WERI-Rb-1 (cell line): ENCODE measurements at regions not wholly inside any gene's neighbourhood (a gene's known extent, or its start where the extent isn't known, plus 50 kb on each side); places are given as distances from the start of the nearest gene placed in this dataset.

Experiments
- DNase-seq: peaks from one replicate; pipeline ENCODE4 v3.0.0-alpha.2; 2020
- H3K27ac ChIP-seq: fragments of 250-450 bp; sonication (Bioruptor Pico); 2 replicates; pipeline ENCODE4 v1.5.1; 2020; ENCODE audit warnings: mild to moderate bottlenecking, moderate library complexity
- H3K27me3 ChIP-seq: fragments of 250-450 bp; sonication (Bioruptor Pico); 2 replicates; pipeline ENCODE4 v1.5.1; 2021; ENCODE audit warnings: mild to moderate bottlenecking, low read depth, moderate library complexity; ENCODE audit not compliant: insufficient read depth, severe bottlenecking
- H3K36me3 ChIP-seq: fragments of 250-450 bp; sonication (Bioruptor Pico); 2 replicates; pipeline ENCODE4 v1.5.1; 2020; ENCODE audit warnings: mild to moderate bottlenecking, moderate library complexity
- H3K4me3 ChIP-seq: 2 replicates; pipeline ENCODE4 v1.5.1; 2011; ENCODE audit warnings: low read depth, mild to moderate bottlenecking, control low read depth, low read length
- H3K9me3 ChIP-seq: fragments of 250-450 bp; sonication (Bioruptor Pico); 2 replicates; pipeline ENCODE4 v1.5.1; 2021; ENCODE audit warnings: mild to moderate bottlenecking, moderate library complexity; ENCODE audit not compliant: severe bottlenecking
- CTCF ChIP-seq: IDR thresholded peaks from 2 replicates; pipeline ENCODE4 v1.5.1; 2011; ENCODE audit warnings: low read depth, mild to moderate bottlenecking, control low read depth, inconsistent platforms, low read length

GRCh38 chr3:150135287-150135721 lies 164.6 kb upstream of the PFN2 start:
- H3K4me3 ChIP-seq: no peak overlapping the region
- H3K27me3 ChIP-seq: no peaks in the 10 kb centered on the region
- H3K9me3 ChIP-seq: no peaks in the 10 kb centered on the region
- DNase-seq: no peak
- TF ChIP-seq CTCF: no peak
- no peaks in the 10 kb centered on the region for H3K36me3 ChIP-seq
- H3K27ac ChIP-seq: no peak overlapping the region

GRCh38 chr3:150133293-150133692 lies 162.6 kb upstream of the PFN2 start:
- Histone ChIP-seq H3K4me3 (no peak overlapping the region), H3K9me3 (no peaks in the 10 kb centered on the region), H3K27me3 (no peaks in the 10 kb centered on the region), H3K36me3 (no peaks in the 10 kb centered on the region), H3K27ac (no peak overlapping the region)
- DNase-seq: no peak
- TF ChIP-seq CTCF: no peak

DNA sequence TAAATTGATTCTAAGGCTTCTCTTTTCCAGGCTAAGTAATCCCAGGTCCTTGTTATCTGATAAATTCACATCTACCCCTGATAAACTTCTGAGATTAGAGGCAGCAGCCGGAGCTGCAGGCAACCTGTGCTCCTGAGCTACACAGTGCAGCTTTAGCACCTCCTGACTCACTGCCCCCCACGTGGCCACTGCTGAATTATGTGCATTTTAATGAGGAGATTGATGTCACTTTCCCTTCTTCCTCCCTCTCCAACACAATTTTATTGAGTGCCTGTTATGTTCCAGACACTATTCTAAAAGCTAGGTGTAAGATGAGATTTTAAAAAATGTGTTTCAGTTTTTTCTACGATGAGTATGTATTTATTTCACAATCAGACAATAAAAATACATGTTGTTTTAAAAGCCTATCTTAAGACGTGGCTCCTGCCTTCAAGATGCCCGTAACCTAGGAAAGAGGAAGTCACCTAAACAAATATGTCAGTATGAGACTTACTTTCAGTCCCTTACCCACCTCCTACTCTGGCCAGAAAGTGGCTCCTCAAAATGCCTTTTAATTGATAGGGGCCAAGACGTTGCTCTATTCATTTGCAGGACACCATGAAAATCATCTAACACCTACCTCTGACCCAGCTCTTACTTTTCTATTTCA lies 161.5 kb upstream of the PFN2 start:
- Histone ChIP-seq H3K27ac (no peak overlapping the region), H3K4me3 (no peak overlapping the region), H3K9me3 (no peaks in the 10 kb centered on the region), H3K36me3 (no peaks in the 10 kb centered on the region), H3K27me3 (no peaks in the 10 kb centered on the region)
- TF ChIP-seq CTCF: no peak
- DNase-seq: peak; percentile 23

DNA sequence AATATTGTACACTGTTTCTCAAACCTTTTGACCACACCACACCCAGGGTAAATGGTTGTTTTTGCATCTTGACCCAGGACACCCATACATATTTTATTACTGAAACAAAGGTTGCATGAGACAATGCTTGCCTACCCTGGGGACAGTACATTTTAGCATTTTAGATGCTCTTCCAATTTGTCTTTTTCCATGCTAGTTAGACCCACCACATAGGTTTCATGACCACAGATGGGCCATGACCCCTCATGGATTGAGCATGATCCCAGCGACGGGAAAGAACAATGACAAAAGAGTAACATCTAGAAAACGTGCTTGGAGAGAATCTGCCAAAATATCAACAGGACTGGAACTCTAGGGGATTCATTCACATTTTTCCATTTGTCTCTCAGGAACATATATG lies 161.0 kb upstream of the PFN2 start:
- TF ChIP-seq CTCF: no peak
- no peak for DNase-seq
- Histone ChIP-seq H3K27me3 (no peaks in the 10 kb centered on the region), H3K4me3 (no peak overlapping the region), H3K27ac (no peak overlapping the region), H3K36me3 (no peaks in the 10 kb centered on the region), H3K9me3 (no peaks in the 10 kb centered on the region)

GRCh38 chr3:150130404-150131100 lies 159.9 kb upstream of the PFN2 start:
- Histone ChIP-seq H3K36me3 (no peaks in the 10 kb centered on the region), H3K9me3 (no peaks in the 10 kb centered on the region), H3K27me3 (no peaks in the 10 kb centered on the region), H3K27ac (no peak overlapping the region), H3K4me3 (no peak overlapping the region)
- TF ChIP-seq CTCF: no peak
- DNase-seq: no peak
